HepG2 (cell line): ENCODE measurements at regions not wholly inside any gene's neighbourhood (a gene's known extent, or its start where the extent isn't known, plus 50 kb on each side); places are given as distances from the start of the nearest gene placed in this dataset.

Experiments used
- ATAC-seq: fragments of 200-7000 bp; cut with Tn5 transposase; 3 replicates; pipeline ENCODE4 v1.9.1; 2020; ENCODE audit warnings: mild to moderate bottlenecking, moderate library complexity
- BruUV-seq: library from RNA; stranded (reverse); fragments of 400-500 nt; replicated peaks from 2 replicates; lab custom pipeline; 2021; lab: Mats Ljungman, UMichigan
- CTCF ChIA-PET: fragments of 300-600 bp; formaldehyde crosslinking; extraction: SDS; loops from one replicate; lab custom pipeline; 2021; ENCODE audit warnings: low total read pairs, inconsistent platforms, low intra/inter-chr PET ratio; lab: Yijun Ruan, JAX
- POLR2A ChIA-PET: fragments of 350-600 bp; sonication (Branson Sonifier 250); formaldehyde crosslinking; loops from one replicate; lab custom pipeline; 2020; ENCODE audit warnings: antibody characterized with exemption, inconsistent platforms; lab: Yijun Ruan, JAX
- DNase-seq: peaks from one replicate; pipeline ENCODE4 v3.0.0-alpha.2; 2015; ENCODE audit warnings: low spot score
- FAIRE-seq: peaks from 3 replicates; lab custom pipeline; 2011; peaks lifted over from hg19 to GRCh38; lab: Jason Lieb, UNC
- H2AFZ ChIP-seq: one replicate; pipeline ENCODE4 v1.6.1; 2011; ENCODE audit warnings: low read length, inconsistent platforms
- H3K27ac ChIP-seq: fragments of 300-600 bp; 3 replicates; pipeline ENCODE4 v1.8.0; 2011; ENCODE audit warnings: mixed run types, mild to moderate bottlenecking, mixed read lengths, low read length, inconsistent platforms; ENCODE audit not compliant: insufficient read depth; ENCODE audit errors: extremely low read length
- H3K27me3 ChIP-seq, 2 experiments: fragments of 200-600 bp in 1 of 2; 2 replicates in 1 of 2; 3 replicates in 1 of 2; pipeline versions ENCODE4 v1.6.0 to v1.8.0; 2011; ENCODE audit warnings: low read length in 2 of 2, mild to moderate bottlenecking in 2 of 2, moderate library complexity in 2 of 2, inconsistent platforms in 1 of 2; ENCODE audit not compliant: insufficient read depth in 2 of 2, control insufficient read depth in 1 of 2
- H3K36me3 ChIP-seq, 2 experiments: fragments of 200-600 bp in 1 of 2; replicated peaks in 1 of 2; 2 replicates in 1 of 2; 3 replicates in 1 of 2; pipeline versions ENCODE4 v1.5.1 to v1.8.0; 2011; ENCODE audit warnings: low read length in 2 of 2, inconsistent platforms in 1 of 2; ENCODE audit not compliant: insufficient read depth in 2 of 2, control insufficient read depth in 1 of 2
- H3K4me1 ChIP-seq: 2 replicates; pipeline ENCODE4 v1.5.1; 2012; ENCODE audit warnings: low read length, inconsistent platforms; ENCODE audit not compliant: insufficient read depth
- H3K4me2 ChIP-seq: 2 replicates; pipeline ENCODE4 v1.6.0; 2011; ENCODE audit warnings: low read depth, low read length, inconsistent platforms
- H3K4me3 ChIP-seq, 3 experiments: fragments of 200-600 bp in 1 of 3; sonication (generic), shearing (Covaris generic) in 1 of 3; replicated peaks in 1 of 3; 2 replicates each; pipeline ENCODE4 v1.5.1; 2011 to 2016; ENCODE audit warnings: low read length in 3 of 3, inconsistent platforms in 2 of 3, low read depth in 2 of 3, mild to moderate bottlenecking in 2 of 3, control low read depth in 1 of 3, mixed read lengths in 1 of 3; ENCODE audit not compliant: insufficient read depth in 1 of 3
- H3K79me2 ChIP-seq: one replicate; pipeline ENCODE4 v1.6.1; 2011; ENCODE audit warnings: low read length, inconsistent platforms; ENCODE audit not compliant: insufficient read depth
- H3K9ac ChIP-seq: 2 replicates; pipeline ENCODE4 v1.6.0; 2011; ENCODE audit warnings: mild to moderate bottlenecking, low read depth, low read length, inconsistent platforms; ENCODE audit not compliant: insufficient read depth
- H3K9me3 ChIP-seq: 2 replicates; pipeline ENCODE4 v1.5.1; 2012; ENCODE audit warnings: mild to moderate bottlenecking, low read length
- H4K20me1 ChIP-seq: 2 replicates; pipeline ENCODE4 v1.6.0; 2011; ENCODE audit warnings: inconsistent platforms, mild to moderate bottlenecking, low read length, moderate library complexity; ENCODE audit not compliant: insufficient read depth
- LRRFIP1 ChIP-seq: sonication (generic); formaldehyde crosslinking; conservative IDR thresholded peaks from 2 replicates; pipeline ENCODE4 v1.4.0; 2020; ENCODE audit warnings: missing genetic modification reagents
- POLR2A ChIP-seq, 2 experiments: IDR thresholded peaks; 2 replicates each; pipeline ENCODE4 v1.6.1; 2011; ENCODE audit warnings: low read depth in 2 of 2, low read length in 2 of 2, mild to moderate bottlenecking in 1 of 2, moderate library complexity in 1 of 2; ENCODE audit not compliant: insufficient read depth in 1 of 2
- PPARG ChIP-seq: conservative IDR thresholded peaks from 2 replicates; pipeline ENCODE4 v1.6.1; 2016; ENCODE audit warnings: missing biosample characterization, missing genetic modification reagents
- RCOR2 ChIP-seq: IDR thresholded peaks from 2 replicates; pipeline ENCODE4 v1.6.1; 2016; ENCODE audit warnings: missing biosample characterization, missing genetic modification reagents
- SRSF1 ChIP-seq: fragments of 200-400 bp; formaldehyde crosslinking; optimal IDR thresholded peaks from 2 replicates; pipeline ENCODE3; 2017; ENCODE audit warnings: mild to moderate bottlenecking, low read depth, low read length, moderate library complexity
- TBP ChIP-seq: sonication (generic); formaldehyde crosslinking; IDR thresholded peaks from 2 replicates; pipeline ENCODE4 v1.5.0; 2020; ENCODE audit warnings: missing genetic modification reagents
- THAP7 ChIP-seq: sonication (generic); formaldehyde crosslinking; IDR thresholded peaks from 2 replicates; pipeline ENCODE4 v1.8.1; 2023; ENCODE audit warnings: mild to moderate bottlenecking, missing genetic modification reagents
- THYN1 ChIP-seq: sonication (generic); formaldehyde crosslinking; IDR thresholded peaks from 2 replicates; pipeline ENCODE4 v1.8.1; 2023; ENCODE audit warnings: low read depth, mild to moderate bottlenecking, moderate library complexity, missing genetic modification reagents, borderline replicate concordance
- ZBTB10 ChIP-seq: sonication (generic); formaldehyde crosslinking; IDR thresholded peaks from 2 replicates; pipeline ENCODE4 v1.4.0; 2020; ENCODE audit warnings: missing genetic modification reagents, borderline replicate concordance
- ZBTB46 ChIP-seq: sonication (generic); formaldehyde crosslinking; IDR thresholded peaks from 2 replicates; pipeline ENCODE4 v1.4.0; 2020; ENCODE audit warnings: mild to moderate bottlenecking, missing genetic modification reagents, borderline replicate concordance
- ZHX1 ChIP-seq: sonication (generic); formaldehyde crosslinking; IDR thresholded peaks from 2 replicates; pipeline ENCODE4 v1.8.1; 2022; ENCODE audit warnings: low read depth, mild to moderate bottlenecking, missing genetic modification reagents
- WGBS: methylation state at CpG from one replicate; pipeline ENCODE4 v1.1.6; 2017; ENCODE audit warnings: low lambda C conversion rate; 5-methylcytosine and 5-hydroxymethylcytosine counted together
- in situ Hi-C: cut with HindIII; loops from 2 replicates; pipeline ENCODE4 v1.10.0; 2017; ENCODE audit warnings: low pct_unique_long_range_greater_than_20kb; ENCODE audit not compliant: extremely low pct_ligation_motif_present
- intact Hi-C: fragments of 100-400 bp; cut with micrococcal nuclease; formaldehyde crosslinking; loops from one replicate; pipeline ENCODE4 v1.10.0; 2022; ENCODE audit not compliant: unreplicated experiment

- Histone ChIP-seq H4K20me1 (no peaks in the 10 kb centered on the region), H3K27me3 (no peaks in the 10 kb centered on the region), H3K4me2 (no peak overlapping the region), H3K4me1 (no peaks in the 10 kb centered on the region), H3K9ac (no peak overlapping the region), H3K4me3 (no peak overlapping the region), H3K27ac (no peak overlapping the region), H3K79me2 (no peaks in the 10 kb centered on the region), H3K36me3 (no peaks in the 10 kb centered on the region), H3K9me3 (no peaks in the 10 kb centered on the region), H2AFZ (no peak overlapping the region)
- no TSS peak for BruUV-seq
- ChIA-PET CTCF (no interaction called here), POLR2A (no interaction called here)
- DNase-seq, result no peak
- no peak for ATAC-seq
- intact Hi-C loops (no loop called here), in situ Hi-C loops (no loop called here)
- no peak for FAIRE-seq
- WGBS, result 0% methylated on average over 5 of the region's 5 CpGs
- TF ChIP-seq TBP (CRISPR knock-in tag), result no peak
- no peak for TF ChIP-seq ZBTB10 (CRISPR knock-in tag)
- no peak for TF ChIP-seq THYN1 (CRISPR knock-in tag)
- TF ChIP-seq ZBTB46 (CRISPR knock-in tag), result no peak
- no peak for TF ChIP-seq SRSF1
- no peak for TF ChIP-seq RCOR2 (CRISPR knock-in tag)
- TF ChIP-seq PPARG (CRISPR knock-in tag), result no peak
- TF ChIP-seq THAP7 (CRISPR knock-in tag), result no peak
- no peak for TF ChIP-seq POLR2A (IDR thresholded peaks at IDR 0.05; ENCODE audit: insufficient read depth in 1 of 2, low read depth in 2 of 2, low read length in 2 of 2)
- TF ChIP-seq LRRFIP1, result no peak
- TF ChIP-seq ZHX1 (CRISPR knock-in tag), result no peak
Measured at GRCh38 chr4:130361616-130362015, 1265.7 kb downstream of the C4orf33 start.
